T47D (cell line): ENCODE measurements at regions not wholly inside any gene's neighbourhood (a gene's known extent, or its start where the extent isn't known, plus 50 kb on each side); places are given as distances from the start of the nearest gene placed in this dataset.

Experiments
- DNase-seq, 2 experiments: peaks; one replicate each; pipeline versions ENCODE4 v3.0.0 to v3.0.0-alpha.2; 2011 to 2012; ENCODE audit warnings: low read depth in 1 of 2, low spot score in 1 of 2
- JUND ChIP-seq: IDR thresholded peaks from 2 replicates; pipeline ENCODE4 v1.6.1; 2012; ENCODE audit warnings: low read depth
- in situ Hi-C: cut with HindIII; loops from 2 replicates; pipeline ENCODE4 v1.10.0; 2016; ENCODE audit warnings: low sequenced_read_pairs, low pct_unique_long_range_greater_than_20kb

DNA sequence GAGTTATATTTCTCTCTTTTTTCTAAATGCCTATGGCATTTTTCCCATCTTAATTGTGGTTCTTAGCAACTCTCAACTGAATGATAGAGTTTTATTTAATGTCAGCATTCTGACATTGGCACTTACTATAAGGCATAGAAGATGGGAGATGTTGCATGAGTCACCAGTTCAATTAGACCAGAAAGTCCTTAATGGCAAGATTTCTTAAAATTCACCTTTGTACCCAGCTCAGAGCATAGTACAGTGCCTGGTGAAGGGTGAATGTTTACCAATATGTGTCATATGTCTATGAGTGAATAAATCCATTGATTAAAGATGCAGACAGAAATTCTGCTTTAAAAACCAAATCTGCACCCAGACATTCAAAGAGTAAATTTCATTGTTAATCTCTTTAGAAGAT, 526.9 kb downstream of the EFNB2 start:
- DNase-seq: no peak
- TF ChIP-seq JUND: no peak
- in situ Hi-C loops: no loop called here

DNA sequence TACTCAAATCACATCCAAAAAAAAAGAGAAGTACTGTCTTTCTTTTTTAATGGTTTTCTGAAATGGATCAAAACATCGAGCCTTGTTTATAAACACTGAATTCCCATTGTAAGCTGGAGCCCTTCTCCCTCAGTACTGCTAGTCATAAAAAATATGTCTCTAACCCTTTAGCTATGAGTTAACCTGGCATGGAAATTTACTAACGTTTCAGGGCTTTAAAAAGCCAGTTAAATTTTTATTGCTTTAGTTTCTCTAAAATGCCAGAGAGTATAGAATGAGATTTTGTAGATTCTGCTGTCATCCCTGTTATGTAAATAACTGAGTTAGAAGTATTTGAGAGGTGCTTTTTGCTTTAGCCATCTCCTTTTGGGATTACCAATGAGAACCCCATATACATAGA, 528.3 kb downstream of the EFNB2 start:
- TF ChIP-seq JUND: no peak
- in situ Hi-C loops: no loop called here
- no peak for DNase-seq

DNA sequence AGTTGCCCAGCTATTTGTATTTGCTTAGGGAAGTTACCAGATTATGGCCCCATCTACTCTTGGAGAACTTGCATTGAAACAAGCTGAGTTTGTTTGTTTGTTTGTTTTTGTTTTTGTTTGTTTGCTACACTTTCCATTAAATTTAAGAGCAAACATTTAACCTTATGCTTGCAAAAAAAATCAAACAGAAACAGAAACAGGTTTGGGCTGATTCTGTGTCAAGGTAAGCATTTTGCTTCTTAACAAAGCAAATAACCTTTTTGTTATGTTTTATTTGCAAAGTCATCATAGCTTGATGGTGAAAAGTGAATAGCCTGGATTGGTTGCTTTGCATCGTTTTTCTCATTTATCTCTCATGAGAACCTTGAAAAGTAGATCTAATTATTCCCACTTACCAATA, 531.8 kb downstream of the EFNB2 start:
- in situ Hi-C loops: no loop called here
- no peak for TF ChIP-seq JUND
- DNase-seq: peak in 1 of 2 experiments; percentile 52

DNA sequence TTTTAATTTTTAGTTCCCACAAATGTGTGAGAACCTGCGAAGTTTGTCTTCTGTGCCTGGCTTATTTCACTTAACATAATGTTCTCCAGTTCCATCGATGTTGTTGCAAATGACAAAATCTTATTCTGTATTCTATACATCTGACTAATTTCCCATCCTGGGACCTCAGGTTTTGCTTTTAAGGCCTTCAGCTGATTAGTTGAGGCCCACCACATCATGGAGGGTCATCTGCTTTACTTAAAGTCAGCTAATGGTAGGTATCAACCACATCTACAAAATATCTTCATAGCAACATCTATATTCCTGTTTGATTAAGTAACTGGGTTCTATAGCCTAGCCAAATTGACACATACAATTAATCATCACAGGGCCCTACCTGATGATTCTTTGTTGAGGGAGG, 534.0 kb downstream of the EFNB2 start:
- TF ChIP-seq JUND: no peak
- in situ Hi-C loops: no loop called here
- no peak for DNase-seq

DNA sequence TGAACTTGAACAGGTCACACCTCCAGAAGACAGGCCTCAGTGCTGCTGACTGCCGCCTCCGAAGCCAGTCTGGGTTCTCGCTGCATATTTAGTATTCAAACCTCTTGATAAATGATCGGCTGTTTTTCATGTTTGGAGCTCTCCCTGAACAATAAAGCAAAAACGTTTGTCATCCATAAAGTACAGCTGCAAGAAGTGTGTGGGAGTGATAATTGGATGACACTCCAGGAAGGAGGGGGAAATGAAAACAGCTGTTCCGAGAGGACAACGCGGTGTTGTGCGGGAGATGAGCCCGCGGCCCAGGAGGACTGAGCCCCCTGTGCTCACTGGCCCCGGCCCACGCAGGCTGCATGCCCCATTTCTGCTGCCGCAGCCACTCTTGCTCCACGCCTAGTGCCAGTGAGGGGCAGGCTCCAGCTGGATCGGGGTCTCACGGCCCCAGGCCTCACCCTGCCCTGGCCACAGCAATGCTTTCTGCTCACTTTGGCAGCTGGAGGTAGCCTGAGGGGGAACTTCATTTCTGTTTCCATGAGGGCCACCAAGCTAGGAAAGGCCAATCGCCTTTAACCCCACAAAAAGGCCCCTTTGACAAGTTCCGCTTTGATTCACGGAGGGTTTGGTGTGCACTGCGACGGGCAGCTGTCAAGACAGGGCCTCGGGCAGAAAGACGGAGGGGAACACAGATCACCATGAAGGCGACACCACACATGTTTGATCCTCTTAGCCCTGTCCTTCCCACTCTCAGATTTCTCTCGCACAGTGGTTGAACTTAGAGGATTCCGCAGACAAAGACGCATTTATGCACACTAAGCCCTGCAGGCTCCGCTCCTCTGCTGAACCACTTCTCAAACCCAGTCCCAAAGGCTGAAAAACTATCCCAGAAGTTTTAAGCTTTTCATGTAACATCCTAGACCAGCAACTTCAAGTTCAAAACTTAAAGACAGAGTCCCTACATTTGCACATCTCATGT, 537.6 kb downstream of the EFNB2 start:
- TF ChIP-seq JUND: no peak
- no peak for DNase-seq
- in situ Hi-C loops: no loop called here

DNA sequence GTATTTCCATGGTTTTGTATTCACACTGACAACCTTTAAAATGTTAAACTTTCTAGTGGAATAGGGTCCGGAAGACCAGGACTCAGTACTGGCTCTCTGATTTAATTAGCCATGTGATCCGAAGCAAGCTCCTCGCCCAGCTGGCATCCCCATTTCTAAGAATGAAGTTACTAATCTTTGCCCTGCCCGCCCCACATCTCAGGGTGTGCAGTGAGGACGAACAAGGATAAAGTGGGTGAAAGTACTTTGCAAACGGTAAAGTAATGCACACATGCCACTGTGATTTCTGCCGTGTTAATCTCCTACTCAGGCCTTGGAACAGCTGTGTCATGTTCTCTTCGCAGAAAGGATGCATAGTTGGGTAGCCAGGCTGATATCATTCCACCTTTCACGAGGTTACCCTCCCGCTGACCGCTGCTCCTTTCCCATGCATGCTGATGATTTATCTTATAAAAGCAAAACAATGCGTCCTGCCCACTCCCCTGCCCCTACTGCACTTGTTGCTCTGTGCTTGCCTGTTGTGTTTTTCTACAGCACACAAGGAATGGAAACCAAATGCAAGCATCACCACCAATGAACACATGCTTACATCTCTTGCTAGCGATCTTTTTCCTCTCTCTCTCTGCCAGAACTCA, 539.0 kb downstream of the EFNB2 start:
- in situ Hi-C loops: no loop called here
- no peak for DNase-seq
- no peak for TF ChIP-seq JUND

DNA sequence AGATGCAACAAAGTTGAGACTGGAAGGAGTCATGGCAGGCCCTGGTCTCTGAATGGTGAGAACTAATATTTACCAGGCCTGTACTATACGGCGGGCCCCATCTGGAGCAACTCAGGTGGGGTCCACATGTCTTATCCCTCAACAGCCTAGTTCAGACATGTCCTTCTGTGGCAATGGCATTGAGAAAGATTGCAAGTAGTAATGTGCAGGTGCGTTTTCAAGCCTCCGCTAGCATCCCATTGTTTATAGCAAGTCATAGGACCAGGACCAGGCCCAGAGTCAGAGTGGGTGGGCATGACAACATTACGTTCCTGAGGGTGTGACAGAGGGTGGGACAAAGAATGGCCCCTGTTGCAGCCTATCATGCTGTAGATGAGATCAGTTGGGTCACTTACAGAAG, 541.1 kb downstream of the EFNB2 start:
- in situ Hi-C loops: no loop called here
- TF ChIP-seq JUND: no peak
- no peak for DNase-seq

DNA sequence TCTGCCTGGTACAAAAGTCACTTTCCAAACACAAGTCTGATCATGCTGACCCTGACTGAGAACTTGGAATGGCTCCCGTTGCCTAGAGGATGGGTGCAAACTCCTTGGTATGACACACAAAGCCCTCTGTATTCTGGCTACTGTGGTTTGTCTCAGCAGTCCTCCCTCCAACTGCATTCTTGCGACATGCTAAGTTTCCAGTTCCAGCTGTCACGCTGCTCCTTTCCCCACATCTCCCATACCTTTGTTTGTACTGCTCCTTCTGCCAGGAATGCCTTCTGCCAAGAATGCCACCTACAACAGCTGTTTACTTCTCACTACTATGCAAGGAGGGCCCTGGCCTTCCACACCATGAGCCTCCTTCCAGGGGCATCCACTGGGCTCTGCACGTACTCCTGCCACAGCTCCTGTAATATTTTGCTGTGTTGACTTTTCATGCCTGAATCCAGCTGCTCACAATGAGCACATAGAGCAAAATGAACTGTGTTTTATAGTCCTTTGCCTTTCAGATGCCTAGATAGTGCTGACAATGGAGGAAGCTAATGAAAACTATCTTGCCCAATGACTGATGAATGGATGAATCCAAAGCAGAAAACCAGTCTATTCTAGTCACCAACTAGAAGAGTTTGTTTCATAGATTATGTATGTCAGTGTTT, 543.7 kb downstream of the EFNB2 start:
- no peak for TF ChIP-seq JUND
- DNase-seq: peak in 1 of 2 experiments; percentile 63
- in situ Hi-C loops: no loop called here

DNA sequence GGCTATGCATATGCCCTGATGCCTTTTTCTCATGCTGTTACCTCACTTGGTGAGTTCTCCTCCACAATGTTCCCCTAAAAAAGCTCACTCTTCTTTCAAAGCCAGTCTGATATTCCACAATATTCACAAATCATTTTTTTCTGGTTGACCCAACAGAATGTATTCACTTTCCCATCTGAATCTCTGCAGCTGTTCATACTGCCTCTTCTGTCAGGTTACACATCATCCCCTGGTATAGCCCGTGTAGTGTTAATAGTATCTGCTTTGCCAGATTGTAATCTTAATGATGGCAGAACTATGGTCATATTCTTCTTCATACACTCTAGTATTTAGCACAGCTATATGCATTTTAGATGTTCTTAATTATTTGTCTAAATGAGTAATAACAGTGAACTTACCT, 544.3 kb downstream of the EFNB2 start:
- no peak for TF ChIP-seq JUND
- in situ Hi-C loops: no loop called here
- DNase-seq: no peak

DNA sequence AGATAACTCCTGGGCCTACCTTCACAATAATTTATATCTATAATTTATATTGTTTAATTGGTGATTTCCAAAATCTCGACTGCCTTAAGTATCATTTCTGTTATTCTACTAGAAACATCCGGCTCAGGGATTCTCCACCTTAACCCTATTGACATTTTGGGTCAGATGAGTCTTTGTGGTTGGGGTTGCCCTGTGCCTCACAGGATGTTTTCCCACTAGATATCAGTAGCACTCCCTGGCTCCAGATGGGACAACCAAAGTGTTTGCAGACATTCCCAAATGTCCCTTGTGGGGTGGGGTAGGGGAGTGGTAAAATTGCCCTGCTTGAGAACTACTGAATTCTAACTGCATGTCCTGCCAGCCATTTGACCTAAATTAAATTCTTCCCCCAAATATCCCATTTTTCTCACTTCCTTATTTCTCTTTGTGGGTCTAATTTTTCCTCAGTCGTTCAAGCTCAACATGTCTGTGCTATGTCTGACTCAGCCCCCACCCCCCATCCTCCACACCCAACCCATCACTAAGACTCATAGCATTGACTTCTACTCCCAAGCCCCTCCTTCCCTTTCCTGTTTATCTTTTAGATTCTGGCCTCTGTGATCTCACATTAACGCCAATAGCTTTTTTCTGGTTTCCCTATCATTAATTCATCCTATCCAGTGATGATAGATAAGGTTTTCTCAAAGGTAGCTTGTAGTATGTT, 545.1 kb downstream of the EFNB2 start:
- no peak for DNase-seq
- in situ Hi-C loops: no loop called here
- no peak for TF ChIP-seq JUND

DNA sequence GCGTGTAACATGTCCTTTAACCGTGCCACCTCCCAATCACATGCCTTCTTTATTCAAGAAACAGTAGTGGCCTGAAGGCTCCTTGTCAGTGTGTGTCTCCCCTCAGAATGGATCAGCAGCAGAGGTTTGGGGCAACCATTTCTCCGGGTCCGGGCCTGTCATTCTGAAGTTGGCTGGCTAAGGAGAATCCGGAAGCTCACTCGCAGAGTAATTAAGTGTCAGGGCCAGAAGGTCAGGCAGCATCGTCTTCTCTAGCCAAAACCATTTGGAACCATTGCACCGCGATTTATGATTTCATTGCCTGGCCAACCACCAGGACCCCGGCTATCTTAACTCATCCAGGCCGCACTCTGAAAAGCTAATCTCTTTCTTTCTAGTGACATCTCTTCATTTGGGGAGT, 550.8 kb downstream of the EFNB2 start:
- in situ Hi-C loops: no loop called here
- TF ChIP-seq JUND: no peak
- no peak for DNase-seq

DNA sequence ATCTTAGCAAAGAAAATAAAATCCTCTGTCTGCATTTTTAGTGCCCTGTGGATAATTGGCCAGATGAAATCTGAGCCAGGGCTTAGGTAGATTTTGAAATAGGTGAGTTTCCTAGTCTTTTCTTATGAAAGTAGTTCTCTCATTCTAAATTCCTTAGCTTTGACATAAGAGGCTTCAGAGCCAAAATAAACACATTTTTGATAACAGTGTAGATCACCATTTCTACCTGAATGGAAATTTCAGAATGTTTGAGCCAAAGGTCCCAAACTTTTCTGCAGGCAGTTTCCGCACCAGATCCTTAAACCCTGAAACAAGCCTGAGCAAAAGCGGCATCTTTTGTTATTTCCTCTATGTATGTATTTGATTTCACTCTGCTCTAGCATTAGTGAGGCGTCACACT, 551.2 kb downstream of the EFNB2 start:
- in situ Hi-C loops: no loop called here
- no peak for TF ChIP-seq JUND
- no peak for DNase-seq
